HL-60/S4 (cell line): ENCODE measurements at regions not wholly inside any gene's neighbourhood (a gene's known extent, or its start where the extent isn't known, plus 50 kb on each side); places are given as distances from the start of the nearest gene placed in this dataset.

ENCODE experiments used
- in situ Hi-C: fragments of 300-500 bp; cut with MboI; formaldehyde crosslinking; loops from 2 replicates; pipeline ENCODE4 v1.14.3; 2022; ENCODE audit warnings: low sequenced_read_pairs

DNA sequence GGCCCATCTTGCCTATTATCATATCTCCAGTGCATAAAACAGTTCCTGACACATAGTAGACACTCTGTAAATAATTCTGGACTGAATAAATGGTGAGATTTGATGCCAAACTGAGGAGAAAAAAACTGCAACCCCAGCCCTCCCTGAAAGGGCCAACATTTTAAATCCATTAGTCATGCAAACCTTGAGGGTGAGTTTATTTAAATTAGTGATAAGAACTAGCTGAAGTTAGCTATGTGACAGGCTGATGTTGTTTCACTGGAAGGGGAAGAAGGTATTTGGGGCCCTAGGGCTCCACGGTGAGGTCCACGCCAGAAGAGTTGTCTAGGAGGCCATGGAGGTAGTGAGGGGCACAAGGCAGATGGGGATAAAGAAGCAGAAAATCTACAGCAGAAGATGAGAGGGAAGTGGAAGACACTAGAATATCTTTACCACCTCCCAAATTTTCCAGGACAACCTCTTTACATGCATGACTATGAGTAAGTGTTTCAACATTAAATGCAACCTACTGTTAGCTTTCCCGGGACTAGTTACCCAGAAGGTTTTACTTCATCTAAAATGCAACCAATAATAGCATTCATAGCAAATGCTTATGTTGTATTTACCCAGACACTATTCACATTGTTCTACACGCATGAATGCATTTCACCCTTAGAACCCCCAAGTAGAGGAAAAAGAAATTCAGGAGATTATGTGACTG, 183.2 kb upstream of the LYZL1 start:
- in situ Hi-C loops: no loop called here

DNA sequence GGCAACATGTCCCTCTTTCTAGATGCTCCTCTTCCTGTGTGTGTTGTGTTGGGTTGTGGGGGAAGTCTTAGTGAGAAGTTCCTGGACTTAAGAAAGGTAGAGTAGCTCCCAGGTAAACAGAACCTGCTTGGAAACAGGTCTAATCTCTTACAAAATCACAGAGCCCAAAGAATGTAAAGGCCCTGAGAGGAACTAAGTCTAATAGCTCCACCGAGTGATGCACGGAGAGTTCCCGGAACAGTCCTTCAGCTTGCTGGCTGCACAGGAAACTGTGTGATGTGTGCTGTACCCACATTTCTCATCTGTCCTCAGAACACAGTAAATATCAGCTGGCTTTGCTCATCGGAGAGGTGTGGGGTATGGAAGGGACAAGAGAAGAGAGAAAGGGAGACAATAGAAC, 182.6 kb upstream of the LYZL1 start:
- in situ Hi-C loops: no loop called here

DNA sequence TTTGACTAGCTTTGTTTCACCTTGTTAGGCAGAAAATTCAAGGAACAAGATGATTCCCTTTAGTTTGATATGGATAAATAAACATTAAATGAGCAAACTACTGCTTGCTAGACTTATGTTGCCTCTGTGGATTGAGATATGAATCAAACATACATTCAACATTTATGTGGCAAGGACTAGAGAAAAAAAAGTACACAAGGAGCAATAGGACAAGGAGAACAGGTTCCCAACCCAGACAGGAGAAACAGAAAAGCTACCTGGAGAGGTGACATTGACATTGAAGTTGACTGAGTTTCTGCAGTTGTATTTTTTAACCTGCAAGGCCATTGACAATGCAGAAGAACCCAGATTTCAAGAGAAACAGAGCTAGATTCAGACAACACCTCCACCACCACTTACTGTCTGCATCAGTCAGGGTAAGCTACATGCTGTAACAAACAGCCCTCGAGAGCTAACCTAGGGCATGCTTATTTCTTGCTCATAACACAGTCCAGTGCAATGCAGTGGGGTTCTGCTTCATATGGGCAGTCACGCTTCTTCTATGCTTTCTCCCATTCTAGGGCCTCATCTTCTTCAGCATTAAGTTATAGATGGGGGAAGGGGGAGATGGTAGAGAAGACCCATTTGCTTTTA, 180.9 kb upstream of the LYZL1 start:
- in situ Hi-C loops: no loop called here

DNA sequence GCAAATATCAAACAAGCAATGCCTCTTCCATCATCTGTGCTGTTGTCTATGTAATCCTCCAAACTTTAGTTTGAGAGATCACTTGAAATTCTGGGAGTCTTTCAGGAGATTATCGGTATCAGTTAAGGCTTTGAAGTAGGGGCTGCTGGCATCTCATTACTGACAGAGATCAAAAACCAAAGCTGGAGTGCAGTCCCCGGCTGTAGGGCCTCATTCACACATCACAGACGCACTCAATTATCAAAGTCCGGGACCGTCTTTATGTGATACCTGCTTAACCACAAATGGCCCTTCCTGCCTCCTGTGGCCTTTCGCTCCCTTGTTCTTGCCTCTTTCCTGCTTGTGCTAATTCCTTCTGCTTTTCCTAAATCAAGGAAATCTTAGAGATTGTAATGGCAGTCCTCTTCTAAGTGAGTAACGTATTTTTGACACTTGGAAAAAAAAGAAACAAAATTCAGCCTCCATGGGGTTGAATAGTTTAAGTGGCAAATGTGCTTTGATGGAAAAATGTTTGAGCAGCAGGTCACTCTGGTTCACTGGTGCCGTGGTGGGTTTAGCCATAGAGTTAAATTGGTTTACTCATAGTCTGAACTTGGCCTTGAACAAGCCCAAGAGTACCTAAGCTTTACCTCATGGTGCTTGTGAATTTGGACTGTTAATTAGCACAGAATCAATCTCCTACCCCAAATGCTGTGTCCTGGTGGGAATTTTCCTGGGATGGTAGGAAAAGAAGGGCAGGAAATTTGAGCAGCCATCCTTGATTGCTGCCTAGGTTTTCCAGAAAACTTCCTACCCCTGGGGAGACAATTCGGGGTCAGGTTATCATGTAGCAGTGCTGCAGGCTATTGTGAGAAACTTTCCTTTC, 178.9 kb upstream of the LYZL1 start:
- in situ Hi-C loops: no loop called here

DNA sequence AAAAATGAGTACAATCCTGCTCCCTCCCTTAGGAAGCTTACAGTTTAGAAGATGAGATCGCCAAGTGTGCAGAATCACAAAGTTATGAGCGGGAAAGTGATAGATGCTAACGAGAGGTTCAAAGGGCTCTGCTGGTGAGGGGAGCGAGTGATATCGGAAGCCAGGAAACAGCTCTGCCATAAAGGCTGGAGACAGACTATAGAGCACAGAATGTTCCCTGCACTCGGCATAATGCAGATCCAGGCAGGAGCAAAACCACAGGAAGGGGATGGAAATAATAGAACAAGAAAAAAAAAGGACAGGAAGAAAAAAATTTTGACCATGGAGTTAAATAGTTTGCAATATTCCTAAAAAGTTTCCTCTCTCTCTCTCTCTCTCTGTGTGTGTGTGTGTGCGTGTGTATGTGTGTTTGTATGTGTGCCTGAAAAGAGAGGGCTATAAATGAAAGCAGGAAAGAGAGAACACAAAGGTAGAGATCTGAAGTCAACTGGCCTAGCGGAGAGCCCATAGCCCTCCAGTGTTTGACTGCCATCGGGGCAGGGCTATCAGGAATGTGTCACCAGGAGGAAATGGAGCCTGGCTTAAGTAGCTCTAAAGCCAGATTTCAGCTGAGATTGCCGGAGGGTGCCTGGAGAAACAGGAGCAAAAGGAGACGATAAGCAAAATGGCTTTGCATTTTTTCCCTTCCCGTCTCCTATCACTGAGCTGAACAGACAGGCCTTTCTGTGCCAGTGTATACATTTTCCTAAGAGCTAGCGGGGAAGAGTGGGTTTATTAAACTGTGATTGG, 175.8 kb upstream of the LYZL1 start:
- in situ Hi-C loops: no loop called here

DNA sequence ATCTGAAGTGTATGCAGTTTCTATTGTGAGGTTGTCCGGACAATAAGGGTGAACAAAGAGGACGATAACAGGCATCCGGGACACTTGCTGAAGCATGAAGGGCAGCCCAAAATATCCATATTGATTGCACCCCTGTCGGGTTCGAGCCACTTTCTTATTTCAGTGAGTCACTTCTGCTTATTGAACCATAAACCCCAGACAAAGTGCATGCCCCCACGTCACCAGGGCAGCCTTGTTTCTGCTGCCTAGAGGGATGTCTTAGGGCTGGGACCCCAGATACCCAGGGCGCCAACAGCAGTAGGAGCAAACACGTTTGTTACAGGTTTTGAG, 175.3 kb upstream of the LYZL1 start:
- in situ Hi-C loops: no loop called here

DNA sequence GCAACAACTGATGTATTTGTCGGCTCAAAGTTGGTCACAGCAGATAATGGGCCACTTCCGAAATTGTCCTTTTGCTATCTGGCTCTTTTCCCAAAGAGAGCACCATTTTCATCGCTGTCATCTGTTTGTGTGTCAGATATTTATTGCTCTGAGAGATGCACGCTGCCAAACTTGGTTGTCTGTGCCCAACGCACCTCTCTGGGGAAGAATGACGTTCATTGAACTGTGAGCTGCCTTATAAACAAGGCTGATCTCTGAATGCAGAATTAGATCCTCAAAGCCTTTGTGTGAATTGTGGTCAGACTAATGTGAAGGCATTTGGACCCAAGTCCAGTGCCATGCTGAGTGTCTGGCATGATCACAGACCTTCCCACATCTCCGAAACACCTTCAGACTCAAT, 174.7 kb upstream of the LYZL1 start:
- in situ Hi-C loops: no loop called here

DNA sequence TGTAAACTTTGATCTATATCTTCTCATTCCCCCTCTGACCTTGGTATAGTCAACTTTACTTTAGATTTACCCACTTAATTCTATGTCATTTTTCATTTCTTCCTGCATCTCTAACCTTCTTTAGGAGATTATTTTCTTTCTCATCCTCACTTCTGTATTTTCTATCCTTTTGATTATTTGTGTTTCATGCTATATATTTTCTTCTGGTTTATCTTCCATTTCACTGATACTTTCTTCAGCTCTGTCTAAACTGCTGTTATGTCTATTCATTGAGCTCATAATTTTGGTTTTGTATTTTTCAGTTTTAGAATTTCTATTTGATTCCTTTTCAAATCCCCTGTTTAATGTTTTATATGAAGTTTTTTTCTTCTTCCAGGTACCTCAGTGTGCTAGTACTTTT, 171.1 kb upstream of the LYZL1 start:
- in situ Hi-C loops: no loop called here

DNA sequence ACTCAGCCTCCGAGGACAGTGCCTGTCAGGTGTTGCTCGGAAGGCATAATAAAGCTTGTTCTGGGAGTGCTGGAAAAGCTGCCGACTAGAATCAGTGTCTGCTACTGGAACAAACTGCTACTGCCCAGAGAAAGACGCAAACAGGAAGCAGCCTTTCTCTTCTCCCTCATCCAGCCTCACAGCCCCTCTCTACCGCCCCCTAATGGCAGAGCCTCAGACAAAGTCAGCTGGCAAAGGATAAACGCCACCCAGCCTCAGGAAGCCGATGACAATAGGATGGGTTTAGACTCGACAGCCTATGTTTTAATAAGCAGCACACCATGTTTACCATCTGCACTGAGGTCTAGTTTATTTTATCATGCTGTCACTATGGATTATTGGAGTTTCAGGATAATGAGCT, 169.5 kb upstream of the LYZL1 start:
- in situ Hi-C loops: no loop called here

DNA sequence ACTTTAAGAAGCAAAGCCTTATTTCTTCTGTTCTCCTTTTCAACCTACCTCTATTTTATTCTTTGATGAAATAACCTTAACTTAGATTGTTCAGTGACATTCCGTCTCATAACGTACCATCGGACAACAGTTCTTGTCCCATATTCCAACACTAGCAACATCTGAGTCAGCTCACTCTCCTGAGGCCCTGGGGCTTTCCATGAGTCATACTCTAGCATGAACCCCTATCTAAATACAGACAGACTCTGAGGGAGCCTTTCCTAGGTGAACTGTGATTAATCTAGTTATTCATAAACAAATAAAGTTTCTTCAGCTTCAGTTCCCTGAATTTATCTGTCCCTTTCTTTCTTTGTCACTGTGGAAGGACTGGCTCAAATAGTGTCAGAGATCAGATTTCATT, 168.7 kb upstream of the LYZL1 start:
- in situ Hi-C loops: no loop called here

DNA sequence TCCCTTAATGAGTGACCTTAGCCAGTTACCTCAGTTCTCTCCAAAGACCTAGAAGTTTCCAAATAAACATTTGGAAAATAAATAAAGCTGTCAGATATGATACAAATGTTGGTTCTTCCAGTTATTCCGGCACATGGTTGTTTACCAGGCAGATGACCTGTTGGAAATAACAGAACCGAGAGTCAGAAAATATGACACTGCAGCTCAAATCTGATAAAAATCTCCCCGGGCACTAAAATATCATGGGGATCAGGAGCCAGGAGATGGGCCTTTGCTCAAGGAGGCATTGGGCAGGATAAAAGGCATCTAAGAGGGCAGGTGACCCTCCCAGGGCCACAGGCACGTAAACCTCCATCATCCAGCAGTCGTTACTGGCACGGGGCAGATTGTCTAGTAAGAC, 164.0 kb upstream of the LYZL1 start:
- in situ Hi-C loops: no loop called here

DNA sequence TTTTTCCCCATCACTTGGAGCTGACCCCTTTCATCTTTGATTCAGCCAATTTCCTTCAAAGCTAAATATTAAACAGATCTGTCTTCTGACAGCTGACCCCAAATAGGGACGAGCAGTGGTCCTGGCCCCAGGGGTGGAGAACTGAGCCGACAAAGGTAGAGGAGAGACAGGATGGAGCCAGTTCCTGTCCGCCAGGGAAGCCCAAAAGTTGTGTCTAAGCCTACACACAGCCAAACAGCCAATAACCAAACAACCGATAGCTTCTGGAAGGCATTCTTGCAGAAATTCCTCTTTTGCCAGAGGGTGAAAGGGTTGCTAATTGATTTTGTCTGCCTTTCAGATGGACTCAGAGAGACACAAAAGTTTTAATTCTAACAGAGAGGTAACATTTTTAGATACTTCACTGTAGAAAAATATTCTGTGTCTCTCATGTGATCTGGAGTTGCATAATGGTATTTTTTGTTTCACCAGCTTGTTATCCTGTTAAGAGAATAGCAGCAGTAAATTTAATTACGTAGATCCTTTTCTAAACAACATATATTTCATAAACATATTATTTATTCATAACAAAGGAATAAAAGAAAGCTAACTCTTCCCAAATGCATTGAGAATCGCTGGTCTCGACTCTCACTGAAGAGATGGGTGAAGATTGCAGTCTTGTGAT, 161.7 kb upstream of the LYZL1 start:
- in situ Hi-C loops: no loop called here

DNA sequence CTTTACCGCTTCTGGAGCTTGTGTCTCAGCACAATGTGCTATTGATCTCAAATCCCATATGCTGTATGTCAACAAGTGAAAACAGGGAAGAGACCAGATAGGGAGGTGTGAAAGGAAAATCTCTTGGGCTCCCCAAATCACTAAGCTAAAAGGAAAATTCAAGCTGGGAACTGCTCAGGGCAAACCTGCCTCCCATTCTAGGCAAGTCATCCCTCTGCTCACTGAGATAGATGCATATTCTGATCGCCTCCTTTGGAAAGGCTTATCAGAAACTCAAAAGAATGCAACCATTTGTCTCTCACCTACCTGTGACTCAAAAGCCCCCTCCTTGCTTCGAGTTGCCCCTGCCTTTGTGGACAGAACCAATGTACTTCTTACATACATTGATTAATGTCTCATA, 161.1 kb upstream of the LYZL1 start:
- in situ Hi-C loops: no loop called here

DNA sequence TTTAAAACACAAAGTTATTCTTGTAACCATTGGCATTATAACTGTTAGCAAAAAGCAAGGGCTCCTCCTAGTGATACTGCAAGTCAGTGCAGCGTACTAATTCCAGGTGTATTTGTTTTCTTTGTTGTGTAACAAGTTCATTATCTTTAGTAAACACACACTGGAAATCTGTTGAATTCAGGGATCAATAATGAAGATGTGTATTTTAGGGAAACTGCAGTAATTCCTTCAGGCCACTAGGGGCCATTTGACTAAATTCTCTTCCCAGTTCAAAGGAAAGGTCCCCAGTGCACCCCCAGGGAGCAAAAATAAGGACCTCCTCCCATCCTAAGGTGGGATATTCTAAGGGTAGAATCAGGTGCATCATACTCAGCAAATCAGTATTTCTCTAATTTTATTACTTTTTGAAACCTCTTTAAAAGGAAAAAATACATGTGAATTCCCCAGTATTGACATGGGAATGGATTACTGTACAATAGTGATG, 158.6 kb upstream of the LYZL1 start:
- in situ Hi-C loops: no loop called here

DNA sequence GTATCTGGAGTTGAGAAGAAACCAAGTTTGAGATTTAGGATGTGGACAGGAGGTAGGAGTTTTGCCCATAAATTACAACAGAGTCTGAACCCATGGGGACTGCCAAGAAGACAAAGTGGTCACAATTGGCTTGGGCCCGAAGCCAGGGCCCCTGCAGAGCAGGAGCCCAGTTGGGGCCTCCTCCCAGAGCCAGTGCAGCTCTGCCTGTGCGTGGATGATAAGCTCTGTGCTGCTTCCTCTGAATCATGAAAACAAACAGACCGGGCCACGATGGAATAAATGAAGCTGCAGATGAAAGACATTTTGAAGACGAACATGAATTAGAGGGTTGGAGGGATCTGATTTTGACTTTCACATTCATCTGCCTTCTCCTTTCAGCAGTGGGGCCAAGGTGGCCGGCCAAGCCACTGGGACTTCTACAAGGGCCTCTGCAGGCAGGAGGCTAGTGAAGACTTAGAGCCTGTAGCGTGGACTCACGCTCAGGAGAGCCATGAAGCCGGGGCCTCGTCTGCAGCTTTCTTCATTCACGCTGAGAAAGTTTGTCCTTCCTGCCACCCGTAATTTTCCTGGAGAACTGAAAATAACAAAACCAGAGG, 156.8 kb upstream of the LYZL1 start:
- in situ Hi-C loops: no loop called here

DNA sequence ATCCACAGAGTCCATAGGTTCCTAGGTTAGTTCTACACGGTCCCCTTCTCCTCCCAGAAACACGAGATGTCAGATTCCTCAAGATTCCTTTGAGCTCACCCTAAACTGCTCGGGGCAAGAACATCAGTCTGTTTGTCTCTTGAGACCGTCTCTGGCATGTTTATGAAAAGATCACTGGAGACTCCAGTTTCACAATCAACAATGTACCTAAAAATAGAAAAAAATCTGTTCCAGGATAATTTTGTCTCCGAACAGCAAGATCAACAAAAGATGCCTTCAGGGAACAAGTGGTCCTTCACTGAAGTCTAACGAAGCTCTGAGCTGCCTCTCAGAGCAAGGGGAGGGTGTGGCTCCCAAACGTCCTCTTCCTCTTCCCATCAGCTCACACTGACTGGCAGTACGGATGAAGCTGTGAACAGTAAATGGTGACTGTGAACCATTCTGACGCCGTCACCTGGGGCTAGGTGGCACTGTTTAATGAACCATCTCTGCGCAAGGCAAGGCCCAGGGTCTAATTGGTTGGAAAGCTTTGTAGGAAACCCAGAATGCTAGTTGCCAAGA, 156.2 kb upstream of the LYZL1 start:
- in situ Hi-C loops: no loop called here

DNA sequence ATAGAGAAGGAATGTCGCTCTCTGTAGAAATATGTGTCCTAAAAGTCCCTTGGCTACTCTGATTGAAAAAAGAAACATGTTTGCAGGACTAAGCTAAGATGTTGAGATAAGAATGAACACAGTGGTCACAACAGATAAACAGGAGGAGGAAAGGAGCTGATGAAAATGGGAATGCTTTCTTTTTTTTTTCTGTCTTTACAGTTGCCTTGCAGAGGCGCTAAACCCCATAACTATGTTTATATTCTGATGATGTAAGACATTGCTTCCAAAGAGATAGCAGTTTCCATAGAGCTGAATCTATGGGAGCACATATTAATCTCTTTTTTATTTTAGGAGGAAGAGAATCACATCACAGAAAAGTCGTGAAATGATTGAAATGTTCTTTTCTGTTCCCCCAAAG, 153.5 kb upstream of the LYZL1 start:
- in situ Hi-C loops: no loop called here

DNA sequence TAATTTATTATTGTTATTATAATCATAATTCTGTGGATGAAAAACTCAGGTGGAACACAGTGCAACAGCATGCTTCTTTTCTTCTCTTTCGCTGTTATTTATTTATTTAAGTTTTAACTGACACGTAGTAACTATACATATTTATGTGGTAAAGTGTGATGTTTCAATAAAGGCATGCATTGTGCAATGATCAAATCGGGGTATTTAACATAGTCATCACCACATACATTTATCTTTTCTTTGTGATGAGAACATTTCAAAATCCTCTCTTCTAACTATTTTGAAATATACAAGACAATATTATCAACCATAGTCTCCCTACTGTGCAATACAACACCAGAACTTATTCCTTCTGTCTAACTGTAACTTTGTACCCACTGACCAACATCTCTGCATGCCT, 152.5 kb upstream of the LYZL1 start:
- in situ Hi-C loops: no loop called here

DNA sequence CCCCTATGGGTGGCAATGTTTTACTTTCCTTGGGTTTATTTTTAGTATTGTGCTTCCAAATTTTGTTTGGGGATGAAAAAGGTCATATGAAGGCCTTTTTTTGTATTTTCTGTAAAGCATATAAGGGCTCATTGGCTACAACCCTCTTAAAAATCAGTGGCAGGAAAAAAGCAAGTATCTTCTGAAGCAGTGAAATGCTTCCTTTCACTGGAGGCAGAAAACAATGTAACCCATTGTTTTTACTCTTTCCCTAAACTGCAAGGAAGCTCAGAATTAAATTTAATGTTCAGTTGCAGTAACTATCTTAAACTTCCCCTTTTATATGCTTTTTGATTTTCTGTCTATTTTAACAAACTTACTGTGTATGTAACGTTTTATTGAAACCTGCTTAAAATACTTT, 148.7 kb upstream of the LYZL1 start:
- in situ Hi-C loops: no loop called here

DNA sequence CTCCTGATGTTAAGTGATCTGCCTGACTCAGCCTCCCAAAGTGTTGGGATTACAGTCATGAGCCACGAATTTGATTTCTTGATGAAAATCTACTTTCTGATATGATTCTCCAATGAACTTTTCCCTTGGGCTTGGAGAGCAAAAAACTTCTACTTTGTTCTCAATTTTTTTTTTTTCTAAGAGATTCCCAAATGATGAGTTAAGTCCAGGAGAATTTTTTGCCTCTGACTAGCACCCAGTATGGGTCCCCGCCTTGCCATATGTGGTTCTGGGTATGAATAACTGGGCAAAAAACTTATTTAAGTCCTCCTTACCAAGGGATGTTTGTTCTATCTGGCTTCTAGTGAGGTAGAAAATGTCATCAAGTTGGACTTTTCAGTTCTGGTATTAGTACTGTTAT, 147.9 kb upstream of the LYZL1 start:
- in situ Hi-C loops: no loop called here
